Panc1 (cell line): ENCODE measurements at regions not wholly inside any gene's neighbourhood (a gene's known extent, or its start where the extent isn't known, plus 50 kb on each side); places are given as distances from the start of the nearest gene placed in this dataset.

Experiments
- ATAC-seq: fragments of 200-7000 bp; cut with Tn5 transposase; 2 replicates; pipeline ENCODE4 v1.9.1; 2020; ENCODE audit warnings: mild to moderate bottlenecking, moderate library complexity
- BruUV-seq: library from RNA; stranded (reverse); fragments of 400-500 nt; replicated peaks from 2 replicates; lab custom pipeline; 2021; lab: Mats Ljungman, UMichigan
- CTCF ChIA-PET: fragments of 300-600 bp; sonication (Branson Sonifier 250); formaldehyde crosslinking; loops from one replicate; lab custom pipeline; 2022; ENCODE audit warnings: antibody characterized with exemption; lab: Charles Lee
- POLR2A ChIA-PET: fragments of 300-600 bp; sonication (Branson Sonifier 250); formaldehyde crosslinking; loops from one replicate; lab custom pipeline; 2022; ENCODE audit warnings: antibody characterized with exemption; lab: Charles Lee
- DNase-seq: peaks from one replicate; pipeline ENCODE4 v3.0.0-alpha.2; 2010; ENCODE audit warnings: low read depth, low spot score
- H3K27ac ChIP-seq: 2 replicates; pipeline ENCODE4 v1.5.1; 2011; ENCODE audit warnings: mild to moderate bottlenecking, low read length, inconsistent platforms
- H3K27me3 ChIP-seq: fragments of 200-500 bp; sonication (Bioruptor generic); 2 replicates; pipeline ENCODE4 v1.6.0; 2014; ENCODE audit warnings: low read length, inconsistent platforms; ENCODE audit not compliant: control insufficient read depth, insufficient read depth
- H3K36me3 ChIP-seq: fragments of 200-500 bp; sonication (Bioruptor generic); 2 replicates; pipeline ENCODE4 v1.5.1; 2014; ENCODE audit warnings: inconsistent platforms, mild to moderate bottlenecking, low read length, moderate library complexity; ENCODE audit not compliant: control insufficient read depth, insufficient read depth
- H3K4me1 ChIP-seq: 2 replicates; pipeline ENCODE4 v1.5.1; 2011; ENCODE audit warnings: inconsistent platforms, mild to moderate bottlenecking, low read length, moderate library complexity; ENCODE audit not compliant: control insufficient read depth, insufficient read depth
- H3K4me3 ChIP-seq, 2 experiments: 2 replicates each; pipeline ENCODE4 v1.5.1; 2011 to 2012; ENCODE audit warnings: low read depth in 2 of 2, low read length in 2 of 2, mild to moderate bottlenecking in 2 of 2, inconsistent platforms in 1 of 2, moderate library complexity in 1 of 2
- H3K9me3 ChIP-seq: fragments of 200-500 bp; sonication (Bioruptor generic); 2 replicates; pipeline ENCODE4 v1.5.1; 2014; ENCODE audit warnings: low read depth, mild to moderate bottlenecking, inconsistent platforms, low read length, moderate library complexity; ENCODE audit not compliant: control insufficient read depth, insufficient read depth
- POLR2AphosphoS5 ChIP-seq: IDR thresholded peaks from 2 replicates; pipeline ENCODE4 v1.6.1; 2012; ENCODE audit warnings: mild to moderate bottlenecking, low read depth, low read length, moderate library complexity
- SIN3A ChIP-seq: IDR thresholded peaks from 2 replicates; pipeline ENCODE4 v1.6.1; 2012; ENCODE audit warnings: low read depth, mild to moderate bottlenecking, low read length, moderate library complexity, borderline replicate concordance; ENCODE audit not compliant: insufficient read depth
- TCF7L2 ChIP-seq: IDR thresholded peaks from 2 replicates; pipeline ENCODE4 v1.6.1; 2011; ENCODE audit warnings: mild to moderate bottlenecking, low read depth, low read length, inconsistent platforms
- in situ Hi-C: cut with HindIII; loops from 2 replicates; pipeline ENCODE4 v1.10.0; 2016; ENCODE audit warnings: low sequenced_read_pairs, low pct_unique_long_range_greater_than_20kb
- intact Hi-C: fragments of 100-400 bp; cut with micrococcal nuclease; formaldehyde crosslinking; loops from one replicate; pipeline ENCODE4 v1.10.0; 2022; ENCODE audit not compliant: unreplicated experiment
- TF ChIP-seq, protein P1 (sequence below): fragments of 450-650 bp; IDR thresholded peaks from 2 replicates; pipeline ENCODE4 v1.5.1; 2017; ENCODE audit warnings: mild to moderate bottlenecking
- TF ChIP-seq, protein P2 (sequence below), 2 experiments: IDR thresholded peaks; 2 replicates each; pipeline ENCODE4 v1.6.1; 2011 to 2012; ENCODE audit warnings: low read depth in 2 of 2, control low read depth in 1 of 2, low read length in 1 of 2, mild to moderate bottlenecking in 1 of 2, moderate library complexity in 1 of 2; ENCODE audit not compliant: insufficient read depth in 1 of 2

DNA sequence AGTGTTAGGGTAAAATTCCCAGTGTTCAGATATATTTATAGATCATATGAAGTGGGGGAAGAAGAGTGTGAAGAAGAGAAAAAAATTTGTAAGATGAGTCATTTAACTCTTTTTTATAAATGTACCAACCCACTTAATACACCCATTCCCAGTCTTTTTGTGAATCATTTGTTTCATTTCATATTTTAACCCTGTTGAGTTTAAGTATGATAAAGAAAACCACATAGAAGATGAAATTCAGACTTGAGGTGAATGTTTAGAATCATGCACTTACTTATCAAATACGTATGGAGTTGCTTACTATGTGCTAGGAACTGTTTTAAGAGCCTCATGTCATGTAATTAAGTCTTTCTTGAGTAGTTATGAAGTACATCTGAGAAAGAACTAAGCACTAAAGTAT, 56.6 kb upstream of the DAPP1 start:
- intact Hi-C loops (no loop called here), in situ Hi-C loops (no loop called here)
- no peaks in the 10 kb centered on the region for H3K9me3 ChIP-seq
- no peak for DNase-seq
- no peaks in the 10 kb centered on the region for H3K4me1 ChIP-seq
- no TSS peak for BruUV-seq
- ChIA-PET CTCF (no interaction called here), POLR2A (no interaction called here)
- H3K27me3 ChIP-seq: no peaks in the 10 kb centered on the region
- no peak for ATAC-seq
- no peak overlapping the region for H3K4me3 ChIP-seq
- TF ChIP-seq, protein P1, sequence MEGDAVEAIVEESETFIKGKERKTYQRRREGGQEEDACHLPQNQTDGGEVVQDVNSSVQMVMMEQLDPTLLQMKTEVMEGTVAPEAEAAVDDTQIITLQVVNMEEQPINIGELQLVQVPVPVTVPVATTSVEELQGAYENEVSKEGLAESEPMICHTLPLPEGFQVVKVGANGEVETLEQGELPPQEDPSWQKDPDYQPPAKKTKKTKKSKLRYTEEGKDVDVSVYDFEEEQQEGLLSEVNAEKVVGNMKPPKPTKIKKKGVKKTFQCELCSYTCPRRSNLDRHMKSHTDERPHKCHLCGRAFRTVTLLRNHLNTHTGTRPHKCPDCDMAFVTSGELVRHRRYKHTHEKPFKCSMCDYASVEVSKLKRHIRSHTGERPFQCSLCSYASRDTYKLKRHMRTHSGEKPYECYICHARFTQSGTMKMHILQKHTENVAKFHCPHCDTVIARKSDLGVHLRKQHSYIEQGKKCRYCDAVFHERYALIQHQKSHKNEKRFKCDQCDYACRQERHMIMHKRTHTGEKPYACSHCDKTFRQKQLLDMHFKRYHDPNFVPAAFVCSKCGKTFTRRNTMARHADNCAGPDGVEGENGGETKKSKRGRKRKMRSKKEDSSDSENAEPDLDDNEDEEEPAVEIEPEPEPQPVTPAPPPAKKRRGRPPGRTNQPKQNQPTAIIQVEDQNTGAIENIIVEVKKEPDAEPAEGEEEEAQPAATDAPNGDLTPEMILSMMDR: no peak
- TF ChIP-seq, protein P2, sequence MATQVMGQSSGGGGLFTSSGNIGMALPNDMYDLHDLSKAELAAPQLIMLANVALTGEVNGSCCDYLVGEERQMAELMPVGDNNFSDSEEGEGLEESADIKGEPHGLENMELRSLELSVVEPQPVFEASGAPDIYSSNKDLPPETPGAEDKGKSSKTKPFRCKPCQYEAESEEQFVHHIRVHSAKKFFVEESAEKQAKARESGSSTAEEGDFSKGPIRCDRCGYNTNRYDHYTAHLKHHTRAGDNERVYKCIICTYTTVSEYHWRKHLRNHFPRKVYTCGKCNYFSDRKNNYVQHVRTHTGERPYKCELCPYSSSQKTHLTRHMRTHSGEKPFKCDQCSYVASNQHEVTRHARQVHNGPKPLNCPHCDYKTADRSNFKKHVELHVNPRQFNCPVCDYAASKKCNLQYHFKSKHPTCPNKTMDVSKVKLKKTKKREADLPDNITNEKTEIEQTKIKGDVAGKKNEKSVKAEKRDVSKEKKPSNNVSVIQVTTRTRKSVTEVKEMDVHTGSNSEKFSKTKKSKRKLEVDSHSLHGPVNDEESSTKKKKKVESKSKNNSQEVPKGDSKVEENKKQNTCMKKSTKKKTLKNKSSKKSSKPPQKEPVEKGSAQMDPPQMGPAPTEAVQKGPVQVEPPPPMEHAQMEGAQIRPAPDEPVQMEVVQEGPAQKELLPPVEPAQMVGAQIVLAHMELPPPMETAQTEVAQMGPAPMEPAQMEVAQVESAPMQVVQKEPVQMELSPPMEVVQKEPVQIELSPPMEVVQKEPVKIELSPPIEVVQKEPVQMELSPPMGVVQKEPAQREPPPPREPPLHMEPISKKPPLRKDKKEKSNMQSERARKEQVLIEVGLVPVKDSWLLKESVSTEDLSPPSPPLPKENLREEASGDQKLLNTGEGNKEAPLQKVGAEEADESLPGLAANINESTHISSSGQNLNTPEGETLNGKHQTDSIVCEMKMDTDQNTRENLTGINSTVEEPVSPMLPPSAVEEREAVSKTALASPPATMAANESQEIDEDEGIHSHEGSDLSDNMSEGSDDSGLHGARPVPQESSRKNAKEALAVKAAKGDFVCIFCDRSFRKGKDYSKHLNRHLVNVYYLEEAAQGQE (IDR thresholded peaks at IDR 0.05; ENCODE audit: insufficient read depth in 1 of 2, low read depth in 2 of 2, low read length in 1 of 2): no peak
- TF ChIP-seq SIN3A (no peak), TCF7L2 (no peak), POLR2AphosphoS5 (no peak)
- H3K36me3 ChIP-seq: no peaks in the 10 kb centered on the region
- H3K27ac ChIP-seq: no peak overlapping the region

DNA sequence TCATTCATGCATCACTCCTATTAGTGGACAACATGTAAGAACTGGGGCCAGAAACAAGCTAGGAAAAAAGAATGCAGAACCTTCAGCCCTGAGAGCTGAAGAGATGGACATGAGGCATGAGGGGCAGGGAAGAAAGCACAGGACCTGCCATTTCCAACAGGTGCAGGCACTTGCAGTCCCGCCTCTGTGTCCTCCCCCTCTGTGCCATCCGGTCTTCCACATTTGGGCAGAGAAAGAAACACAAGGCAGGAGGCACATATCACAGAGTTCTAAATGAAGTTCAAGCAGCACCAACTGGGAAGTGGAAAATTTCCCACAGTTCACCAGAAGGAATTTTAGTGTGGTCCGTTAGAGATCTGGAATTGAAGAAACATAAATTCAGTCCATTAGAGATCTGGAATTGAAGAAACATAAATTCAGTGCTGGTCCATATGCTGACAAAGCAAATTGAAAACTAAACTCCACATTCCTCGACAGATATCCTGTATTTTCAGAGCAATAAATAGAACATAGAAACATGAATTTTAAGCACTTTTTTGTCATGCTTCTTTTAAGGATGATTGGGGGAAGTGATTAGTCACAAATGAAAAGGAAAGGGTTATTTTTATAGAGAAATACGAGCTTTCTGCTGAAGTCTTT, 57.2 kb upstream of the DAPP1 start:
- ATAC-seq: no peak
- no peak for DNase-seq
- no peak overlapping the region for H3K4me3 ChIP-seq
- no peak overlapping the region for H3K27ac ChIP-seq
- ChIA-PET POLR2A (no interaction called here), CTCF (no interaction called here)
- no peaks in the 10 kb centered on the region for H3K27me3 ChIP-seq
- no peaks in the 10 kb centered on the region for H3K9me3 ChIP-seq
- no TSS peak for BruUV-seq
- in situ Hi-C loops: no loop called here
- no peak for TF ChIP-seq POLR2AphosphoS5
- TF ChIP-seq, protein P2 (IDR thresholded peaks at IDR 0.05; ENCODE audit: insufficient read depth in 1 of 2, low read depth in 2 of 2, low read length in 1 of 2): no peak
- TF ChIP-seq, protein P1: no peak
- no peak for TF ChIP-seq TCF7L2
- intact Hi-C loops: no loop called here
- H3K36me3 ChIP-seq: no peaks in the 10 kb centered on the region
- no peaks in the 10 kb centered on the region for H3K4me1 ChIP-seq
